Prostate gland (tissue), 2 donors: ENCODE measurements at regions not wholly inside any gene's neighbourhood (a gene's known extent, or its start where the extent isn't known, plus 50 kb on each side); places are given as distances from the start of the nearest gene placed in this dataset.

Experiments used
- CTCF ChIP-seq, 4 experiments: fragments of 200-600 bp in 2 of 4; fragments of 450-650 bp in 2 of 4; sonication (generic) in 2 of 4; IDR thresholded peaks; 1 replicate in 3 of 4; 2 replicates in 1 of 4; pipeline ENCODE4 v1.5.1; 2016 to 2019; ENCODE audit warnings: antibody characterized with exemption in 4 of 4, mild to moderate bottlenecking in 2 of 4, moderate library complexity in 2 of 4
- POLR2A ChIP-seq: fragments of 450-650 bp; IDR thresholded peaks from one replicate; pipeline ENCODE4 v1.6.1; 2016; ENCODE audit warnings: antibody characterized with exemption, mild to moderate bottlenecking

- TF ChIP-seq POLR2A (no peak), CTCF (IDR thresholded peaks at IDR 0.05) (no peak)
These were observed 245.3 kb upstream of the NBEA start for GRCh38 chr13:34696741-34697140.
